Gastrocnemius medialis (tissue), 4 donors: ENCODE measurements at regions not wholly inside any gene's neighbourhood (a gene's known extent, or its start where the extent isn't known, plus 50 kb on each side); places are given as distances from the start of the nearest gene placed in this dataset.
"Not testable (repeated sequence)": the region's sequence is repeated elsewhere in the genome, so short reads cannot be mapped to it uniquely, and the experiment has no call there.

ENCODE experiments used
- CTCF ChIP-seq, 5 experiments: fragments of 450-650 bp in 3 of 5; fragments of 200-600 bp in 2 of 5; sonication (generic) in 2 of 5; IDR thresholded peaks in 4 of 5; conservative IDR thresholded peaks in 1 of 5; 1 replicate in 4 of 5; 2 replicates in 1 of 5; pipeline ENCODE4 v1.5.1; 2016 to 2019; ENCODE audit warnings: antibody characterized with exemption in 5 of 5, mild to moderate bottlenecking in 3 of 5, moderate library complexity in 3 of 5
- POLR2A ChIP-seq, 2 donors: fragments of 450-650 bp; IDR thresholded peaks; one replicate each; pipeline ENCODE4 v1.6.1; 2017; ENCODE audit warnings: antibody characterized with exemption in 2 of 2, mild to moderate bottlenecking in 2 of 2, moderate library complexity in 2 of 2

- TF ChIP-seq CTCF (IDR thresholded peaks at IDR 0.05 in 4 of 5, conservative IDR thresholded peaks at IDR 0.05 in 1 of 5); POLR2A (IDR thresholded peaks at IDR 0.05): not testable (repeated sequence)
Measured at GRCh38 chr15:20282491-20282943, 259.1 kb downstream of the GOLGA6L6 start.
